ENCODE measurements at regions not wholly inside any gene's neighbourhood (a gene's known extent, or its start where the extent isn't known, plus 50 kb on each side); places are given as distances from the start of the nearest gene placed in this dataset.

- DNase-seq (ENCODE audit: low read depth in 2 of 2): peak; percentile 16 to 39
These were observed 144.0 kb upstream of the RET start for GRCh38 chr10:42932735-42933447.

GRCh38 chr10:42933448-42934340 lies 143.2 kb upstream of the RET start:
- DNase-seq (ENCODE audit: low read depth in 2 of 2): no peak

GRCh38 chr10:42934351-42934811 lies 142.5 kb upstream of the RET start:
- DNase-seq (ENCODE audit: low read depth in 2 of 2): no peak

GRCh38 chr10:42934842-42935241 lies 142.0 kb upstream of the RET start:
- no peak for DNase-seq (ENCODE audit: low read depth in 2 of 2)

- DNase-seq (ENCODE audit: low read depth in 2 of 2): no peak
These were observed 141.4 kb upstream of the RET start for GRCh38 chr10:42935466-42935865.

GRCh38 chr10:42936580-42936979 lies 140.3 kb upstream of the RET start:
- DNase-seq (ENCODE audit: low read depth in 2 of 2): no peak

GRCh38 chr10:42937048-42937447 lies 139.8 kb upstream of the RET start:
- no peak for DNase-seq (ENCODE audit: low read depth in 2 of 2)

- no peak for DNase-seq (ENCODE audit: low read depth in 2 of 2)
These were observed 139.2 kb upstream of the RET start for GRCh38 chr10:42937649-42938180.

GRCh38 chr10:42938351-42938750 lies 138.5 kb upstream of the RET start:
- no peak for DNase-seq (ENCODE audit: low read depth in 2 of 2)

- no peak for DNase-seq (ENCODE audit: low read depth in 2 of 2)
These were observed 137.6 kb upstream of the RET start for GRCh38 chr10:42939237-42939636.

GRCh38 chr10:42939685-42940366 lies 137.0 kb upstream of the RET start:
- DNase-seq (ENCODE audit: low read depth in 2 of 2): no peak

GRCh38 chr10:42940487-42941294 lies 136.2 kb upstream of the RET start:
- no peak for DNase-seq (ENCODE audit: low read depth in 2 of 2)

- DNase-seq (ENCODE audit: low read depth in 2 of 2): no peak
These were observed 135.6 kb upstream of the RET start for GRCh38 chr10:42941295-42941644.

GRCh38 chr10:42941790-42942189 lies 135.1 kb upstream of the RET start:
- DNase-seq (ENCODE audit: low read depth in 2 of 2): no peak

- DNase-seq (ENCODE audit: low read depth in 2 of 2): no peak
These were observed 134.5 kb upstream of the RET start for GRCh38 chr10:42942279-42942950.

GRCh38 chr10:42943025-42943818 lies 133.6 kb upstream of the RET start:
- no peak for DNase-seq (ENCODE audit: low read depth in 2 of 2)

- no peak for DNase-seq (ENCODE audit: low read depth in 2 of 2)
These were observed 128.8 kb upstream of the RET start for GRCh38 chr10:42948040-42948439.

- DNase-seq (ENCODE audit: low read depth in 2 of 2): no peak
These were observed 127.6 kb upstream of the RET start for GRCh38 chr10:42949287-42949686.

- DNase-seq (ENCODE audit: low read depth in 2 of 2): no peak
These were observed 126.0 kb upstream of the RET start for GRCh38 chr10:42950606-42951485.

Measured in stimulated activated CD8-positive, alpha-beta memory T cell treated with anti-CD3 and anti-CD28 coated beads, Interleukin-2, amount 100 ng/mL, for 1 hour (primary cell).